HG03108 (cell line): ENCODE measurements at regions not wholly inside any gene's neighbourhood (a gene's known extent, or its start where the extent isn't known, plus 50 kb on each side); places are given as distances from the start of the nearest gene placed in this dataset.

Experiments used
- ATAC-seq: cut with Tn5 transposase; IDR thresholded peaks from one replicate; pipeline ENCODE4 v1.9.1; 2021; ENCODE audit warnings: moderate library complexity; ENCODE audit not compliant: unreplicated experiment

DNA sequence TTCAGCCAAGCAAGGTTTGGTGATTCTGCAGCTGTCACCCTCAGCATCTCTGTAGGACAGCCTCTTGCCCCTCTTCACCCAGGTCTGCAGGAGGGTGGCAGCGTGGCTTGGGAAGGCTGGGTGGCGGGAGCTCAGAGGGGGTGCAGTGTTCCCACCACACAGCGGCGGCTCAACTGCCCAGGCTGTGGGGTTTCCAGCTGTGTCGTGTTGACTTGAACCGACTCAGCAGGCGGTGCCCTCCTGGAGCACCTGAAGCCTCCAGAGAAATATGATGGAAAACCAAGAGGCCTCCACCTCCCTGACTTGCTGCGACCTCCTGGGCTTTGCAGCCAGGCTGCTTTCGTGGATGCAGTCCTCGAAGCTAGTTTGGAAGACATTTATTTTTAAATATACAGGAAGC lies 68.0 kb upstream of the KLF6 start:
- ATAC-seq: no peak

- ATAC-seq: peak; percentile 77
Observed at GRCh38 chr10:3852147-3852904, 67.3 kb upstream of the KLF6 start.

- peak; percentile 36 for ATAC-seq
Observed at GRCh38 chr10:3850999-3851937, 66.3 kb upstream of the KLF6 start.

- no peak for ATAC-seq
Observed at GRCh38 chr10:3848775-3849635, 64.0 kb upstream of the KLF6 start.

DNA sequence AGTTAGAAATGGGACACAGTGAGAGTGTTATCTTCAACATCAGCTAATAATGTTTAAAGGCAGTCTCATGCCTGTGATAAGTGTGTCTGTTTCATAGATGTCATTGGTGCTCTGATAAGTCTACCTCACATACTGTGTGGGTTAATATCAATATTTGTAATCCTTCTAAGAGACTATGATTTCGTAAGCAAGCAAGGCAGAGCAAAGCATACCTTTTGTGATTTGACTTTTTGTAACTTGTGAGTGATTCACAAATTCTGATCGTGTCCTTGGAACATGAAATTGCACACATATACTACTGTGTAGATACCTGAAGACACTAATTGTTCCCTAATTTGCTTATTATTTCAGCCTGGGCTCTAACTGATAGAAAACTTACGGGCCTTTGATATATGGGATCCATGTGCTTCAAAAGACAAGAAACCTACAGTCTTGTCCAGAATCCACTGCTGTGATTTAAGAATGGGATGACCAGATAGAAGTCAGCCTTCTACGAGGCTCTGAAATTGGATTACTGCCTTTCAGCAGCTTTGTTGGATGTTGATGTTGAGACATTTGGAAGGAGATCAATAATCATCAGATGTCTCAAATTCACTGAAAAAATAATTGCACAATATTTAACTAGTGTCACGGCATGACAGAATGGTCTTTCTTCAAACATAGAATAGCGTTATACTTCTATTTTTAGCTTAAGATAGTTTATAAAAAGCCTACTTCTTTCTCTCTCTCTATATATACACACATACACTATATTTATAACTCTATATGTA lies 63.2 kb upstream of the KLF6 start:
- no peak for ATAC-seq

DNA sequence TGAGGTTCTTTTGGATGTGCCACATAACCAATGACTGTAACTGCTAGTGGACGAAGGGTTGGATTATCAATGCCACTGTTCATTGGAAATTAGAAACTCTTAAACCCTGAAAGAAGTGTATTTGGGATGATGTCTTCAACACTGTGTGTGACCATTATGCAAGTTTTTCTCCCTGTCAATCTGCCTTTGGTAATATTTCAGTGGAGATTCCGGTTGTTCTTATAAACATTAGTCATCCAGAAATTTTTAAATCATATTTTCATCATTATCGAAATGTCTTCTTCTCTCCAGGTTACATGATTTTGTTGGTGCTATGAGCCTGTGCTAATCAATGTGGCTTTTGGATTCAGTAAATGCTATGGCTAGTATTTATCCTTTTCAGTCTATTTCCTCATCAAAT lies 61.7 kb upstream of the KLF6 start:
- no peak for ATAC-seq

- no peak for ATAC-seq
Observed at GRCh38 chr10:3844491-3845025, 59.5 kb upstream of the KLF6 start.

DNA sequence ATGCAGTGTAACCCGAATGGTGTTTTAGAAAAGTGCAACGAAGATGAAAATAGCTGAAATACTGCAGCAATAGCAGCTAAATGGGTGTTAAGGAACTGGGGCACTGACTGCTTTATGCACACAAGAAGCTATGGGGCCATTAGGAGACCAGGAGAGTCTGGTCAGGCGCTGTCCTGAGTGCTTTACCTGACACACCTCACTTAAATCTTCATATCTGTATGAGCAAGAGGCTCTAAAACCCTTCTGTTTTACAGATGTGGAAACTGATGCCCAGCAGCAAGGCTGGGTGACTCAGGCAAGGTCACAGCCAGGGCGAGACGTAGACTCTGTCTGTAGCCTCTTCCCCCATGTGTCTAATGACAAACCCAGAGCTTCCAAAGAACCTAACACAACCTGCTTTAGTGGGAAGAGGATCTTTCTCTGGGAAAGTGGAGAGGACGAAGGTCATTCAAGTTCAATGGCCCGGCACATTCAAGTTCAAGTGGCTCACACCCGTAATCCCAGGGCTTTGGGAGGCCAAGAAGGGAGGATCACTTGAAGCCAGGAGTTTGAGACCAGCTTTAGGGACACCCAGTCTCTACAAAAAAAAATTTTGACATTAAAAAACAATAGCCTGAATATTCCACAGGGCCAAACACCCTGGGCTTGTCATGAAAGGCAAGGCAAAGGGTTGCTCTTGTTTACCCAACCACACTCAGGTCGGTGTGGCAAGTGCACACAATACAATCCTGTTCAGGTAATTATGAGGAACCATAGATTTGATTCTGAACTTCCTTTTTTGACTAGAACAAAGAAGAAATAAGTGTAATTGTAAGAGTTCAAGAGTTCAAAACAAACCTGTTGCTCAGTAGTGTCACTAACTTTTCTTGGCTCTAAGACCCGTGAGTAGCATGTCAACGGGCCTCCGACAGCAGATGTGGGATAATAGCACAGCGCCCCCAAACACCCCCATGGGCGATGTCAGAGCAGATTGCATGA lies 53.7 kb upstream of the KLF6 start:
- ATAC-seq: no peak

DNA sequence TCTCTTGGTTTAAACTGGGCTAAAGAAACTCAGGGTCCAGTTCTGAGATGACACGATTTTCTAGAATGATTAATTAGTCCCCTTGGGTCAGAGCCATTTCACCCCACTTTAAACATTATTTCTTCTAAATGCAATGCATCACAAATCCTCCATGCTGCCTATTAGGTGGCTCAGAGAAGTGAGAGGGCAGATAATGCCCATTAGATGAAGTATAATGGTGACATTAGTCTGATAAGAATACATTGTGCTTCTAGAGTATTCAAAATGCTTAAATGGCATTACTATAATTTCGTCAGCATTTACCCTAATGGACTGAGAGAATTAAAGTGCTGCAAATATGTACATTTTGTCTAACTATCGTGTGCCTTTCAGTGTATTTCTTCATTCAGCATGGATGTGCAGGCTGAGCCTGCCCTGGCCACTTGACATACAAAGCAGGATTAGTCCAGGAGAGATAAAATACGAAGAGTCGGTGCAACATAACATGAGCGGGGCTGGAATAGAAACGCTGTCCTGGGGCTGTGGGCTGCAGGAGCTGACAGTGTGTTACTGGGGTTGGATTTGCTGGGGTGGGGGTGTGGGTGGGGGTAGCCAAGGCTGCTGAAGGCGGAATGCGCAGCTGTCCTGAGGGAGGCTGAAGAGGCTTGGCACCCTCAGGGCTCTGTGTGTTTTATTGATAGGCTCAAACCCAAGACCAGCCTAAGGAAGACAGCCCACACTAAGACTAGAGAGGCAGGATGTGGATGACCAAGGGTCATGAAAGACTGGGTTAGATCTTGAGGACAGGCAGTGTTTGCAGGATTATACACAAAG lies 52.8 kb upstream of the KLF6 start:
- ATAC-seq: no peak

GRCh38 chr10:3836222-3836820 lies 51.3 kb upstream of the KLF6 start:
- peak; percentile 51 for ATAC-seq

GRCh38 chr10:3835770-3836169 lies 50.8 kb upstream of the KLF6 start:
- ATAC-seq: peak; percentile 37

DNA sequence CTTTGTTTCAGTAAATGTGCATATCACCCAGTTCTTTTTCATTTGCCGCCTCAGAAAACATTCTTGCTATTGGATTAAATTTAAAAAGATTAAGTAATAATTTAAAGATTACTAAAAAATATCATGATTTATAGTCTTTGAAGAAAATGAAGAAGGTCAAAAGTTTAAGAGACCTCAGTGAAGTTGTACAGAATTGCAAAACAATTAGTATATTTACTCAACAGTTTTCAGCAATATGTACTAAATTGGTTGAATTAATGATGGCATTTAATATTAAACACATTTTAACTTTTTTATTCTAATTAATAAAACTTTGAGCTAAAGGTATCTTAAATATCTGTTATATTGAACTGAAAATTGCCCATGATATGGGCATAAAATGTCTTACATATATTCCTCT lies 49.9 kb upstream of the KLF6 start:
- ATAC-seq: no peak
